IMR-90 (cell line): ENCODE measurements at regions not wholly inside any gene's neighbourhood (a gene's known extent, or its start where the extent isn't known, plus 50 kb on each side); places are given as distances from the start of the nearest gene placed in this dataset.

Experiments used
- ATAC-seq: fragments of 200-7000 bp; cut with Tn5 transposase; 2 replicates; pipeline ENCODE4 v1.9.1; 2020; ENCODE audit warnings: low read depth, mild to moderate bottlenecking, moderate library complexity
- BruUV-seq: library from RNA; stranded (reverse); fragments of 400-500 nt; replicated peaks from 2 replicates; lab custom pipeline; 2021; lab: Mats Ljungman, UMichigan
- CTCF ChIA-PET: fragments of 300-600 bp; formaldehyde crosslinking; extraction: SDS; loops from one replicate; lab custom pipeline; 2021; ENCODE audit warnings: antibody characterized with exemption; lab: Yijun Ruan, JAX
- POLR2A ChIA-PET: fragments of 300-600 bp; sonication (Branson Sonifier 250); formaldehyde crosslinking; loops from one replicate; lab custom pipeline; 2022; ENCODE audit warnings: antibody characterized with exemption; ENCODE audit not compliant: unreplicated experiment; lab: Charles Lee
- DNase-seq: peaks from one replicate; pipeline ENCODE4 v3.0.0; 2013
- H2AFZ ChIP-seq: replicated peaks from 2 replicates; pipeline ENCODE3; 2013; ENCODE audit warnings: low read length, mild to moderate bottlenecking; ENCODE audit not compliant: poor library complexity
- H2AK5ac ChIP-seq: 2 replicates; pipeline ENCODE4 v1.6.1; 2013; ENCODE audit warnings: low read depth, low read length, inconsistent platforms
- H2AK9ac ChIP-seq: replicated peaks from 2 replicates; pipeline ENCODE3; 2013; ENCODE audit warnings: mild to moderate bottlenecking, low read depth, low read length, moderate library complexity; ENCODE audit not compliant: poor library complexity
- H2BK120ac ChIP-seq: 2 replicates; pipeline ENCODE4 v1.6.1; 2013; ENCODE audit warnings: low read depth, low read length, inconsistent platforms
- H2BK15ac ChIP-seq: 3 replicates; pipeline ENCODE4 v1.6.1; 2013; ENCODE audit warnings: low read depth, low read length, inconsistent platforms
- H2BK20ac ChIP-seq: 2 replicates; pipeline ENCODE4 v1.6.1; 2013; ENCODE audit warnings: low read depth, mild to moderate bottlenecking, inconsistent platforms, low read length, moderate library complexity
- H2BK5ac ChIP-seq: 2 replicates; pipeline ENCODE4 v1.6.1; 2013; ENCODE audit warnings: mild to moderate bottlenecking, low read depth, low read length, inconsistent platforms; ENCODE audit not compliant: poor library complexity, severe bottlenecking
- H3K14ac ChIP-seq: replicated peaks from 2 replicates; pipeline ENCODE4 v1.6.1; 2013; ENCODE audit warnings: low read depth, low read length, inconsistent platforms
- H3K18ac ChIP-seq: 2 replicates; pipeline ENCODE4 v1.6.1; 2013; ENCODE audit warnings: low read depth, low read length, control low read depth
- H3K23ac ChIP-seq: 2 replicates; pipeline ENCODE4 v1.6.1; 2013; ENCODE audit warnings: low read depth, low read length, inconsistent platforms
- H3K27ac ChIP-seq: 2 replicates; pipeline ENCODE4 v1.5.1; 2013; ENCODE audit warnings: mild to moderate bottlenecking, control low read depth, low read length; ENCODE audit not compliant: insufficient read depth
- H3K27me3 ChIP-seq: 2 replicates; pipeline ENCODE4 v1.6.1; 2013; ENCODE audit warnings: low read length; ENCODE audit not compliant: control insufficient read depth, insufficient read depth
- H3K36me3 ChIP-seq: 2 replicates; pipeline ENCODE4 v1.6.1; 2013; ENCODE audit warnings: low read length, mixed read lengths; ENCODE audit not compliant: control insufficient read depth, insufficient read depth
- H3K4ac ChIP-seq: 2 replicates; pipeline ENCODE4 v1.6.1; 2013; ENCODE audit warnings: low read depth, low read length, inconsistent platforms
- H3K4me1 ChIP-seq: 2 replicates; pipeline ENCODE4 v1.6.1; 2013; ENCODE audit warnings: low read length, mixed read lengths; ENCODE audit not compliant: control insufficient read depth, insufficient read depth
- H3K4me2 ChIP-seq: 2 replicates; pipeline ENCODE4 v1.6.1; 2013; ENCODE audit warnings: low read depth, mild to moderate bottlenecking, control low read depth, low read length, moderate library complexity
- H3K4me3 ChIP-seq: 2 replicates; pipeline ENCODE4 v1.5.1; 2013; ENCODE audit warnings: low read depth, mild to moderate bottlenecking, control low read depth, low read length, moderate library complexity; ENCODE audit not compliant: insufficient read depth
- H3K56ac ChIP-seq: 2 replicates; pipeline ENCODE4 v1.6.1; 2013; ENCODE audit warnings: low read length, inconsistent platforms; ENCODE audit not compliant: insufficient read depth; ENCODE audit errors: extremely low read depth
- H3K79me1 ChIP-seq, 2 experiments: 2 replicates each; pipeline ENCODE4 v1.6.1; 2013; ENCODE audit warnings: low read length in 2 of 2, inconsistent platforms in 1 of 2, low read depth in 1 of 2
- H3K9ac ChIP-seq: 2 replicates; pipeline ENCODE4 v1.6.1; 2013; ENCODE audit warnings: low read depth, low read length, control low read depth
- H3K9me1 ChIP-seq: 2 replicates; pipeline ENCODE4 v1.6.1; 2013; ENCODE audit warnings: low read length, inconsistent platforms; ENCODE audit not compliant: insufficient read depth
- H3K9me3 ChIP-seq: 2 replicates; pipeline ENCODE4 v1.6.1; 2013; ENCODE audit warnings: low read length; ENCODE audit not compliant: control insufficient read depth, insufficient read depth
- H4K20me1 ChIP-seq: 2 replicates; pipeline ENCODE4 v1.6.1; 2013; ENCODE audit warnings: low read length, inconsistent platforms; ENCODE audit not compliant: insufficient read depth
- H4K5ac ChIP-seq: 2 replicates; pipeline ENCODE4 v1.6.1; 2013; ENCODE audit warnings: mild to moderate bottlenecking, low read depth, low read length, control low read depth
- H4K8ac ChIP-seq, 2 experiments: 2 replicates each; pipeline ENCODE4 v1.6.1; 2013; ENCODE audit warnings: low read depth in 2 of 2, low read length in 2 of 2, control low read depth in 1 of 2, inconsistent platforms in 1 of 2
- H4K91ac ChIP-seq: 2 replicates; pipeline ENCODE4 v1.6.1; 2013; ENCODE audit warnings: low read depth, low read length, inconsistent platforms; ENCODE audit not compliant: insufficient read depth
- WGBS, 2 experiments: methylation state at CpG; one replicate each; pipeline versions ENCODE4 v1.1.5 to v1.1.7; 2013; ENCODE audit warnings: missing lambda C conversion rate in 2 of 2; ENCODE audit not compliant: insufficient read length in 1 of 2; ENCODE audit errors: extremely low coverage in 2 of 2; 5-methylcytosine and 5-hydroxymethylcytosine counted together
- dilution Hi-C: fragments of 300-500 bp; cut with HindIII; formaldehyde crosslinking; loops from one replicate; pipeline ENCODE4 v1.14.3; 2018; ENCODE audit warnings: low sequenced_read_pairs; ENCODE audit not compliant: unreplicated experiment
- in situ Hi-C: fragments of 300-500 bp; cut with MboI; formaldehyde crosslinking; loops from 3 replicates; pipeline ENCODE4 v1.14.3; 2019; ENCODE audit warnings: low sequenced_read_pairs, inconsistent platforms, mixed read lengths
- intact Hi-C: fragments of 100-400 bp; cut with micrococcal nuclease; formaldehyde crosslinking; loops from 2 replicates; pipeline ENCODE4 v1.10.0; 2022
- TF ChIP-seq, protein P1 (sequence below): fragments of 150-350 bp; IDR thresholded peaks from 2 replicates; pipeline ENCODE4 v1.6.1; 2016; ENCODE audit warnings: low read depth, mild to moderate bottlenecking, low read length, moderate library complexity, borderline replicate concordance

DNA sequence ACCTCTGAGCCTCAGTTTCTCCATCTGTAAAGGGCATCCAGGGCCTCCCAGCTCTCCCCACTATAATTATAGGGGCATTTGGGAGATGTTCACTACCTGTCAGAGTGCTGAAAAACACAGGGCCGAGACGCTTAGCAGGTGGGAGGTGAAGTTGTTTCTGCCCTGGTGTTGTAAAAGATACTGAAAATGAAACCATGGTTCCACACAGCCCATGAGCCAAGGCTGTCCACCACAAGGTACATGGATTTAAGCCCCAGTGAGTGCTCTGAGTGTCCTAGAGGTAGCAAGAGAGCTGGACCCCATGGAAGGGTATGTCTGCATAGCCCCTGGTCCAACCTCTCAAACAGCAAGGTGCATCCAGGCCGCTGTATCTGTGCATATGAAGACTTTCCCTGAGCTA is 137.5 kb downstream of the C5orf15 start:
- Histone ChIP-seq H3K4me3 (no peak overlapping the region), H2BK120ac (no peak overlapping the region), H4K8ac (no peak overlapping the region), H3K56ac (no peak overlapping the region), H2BK20ac (no peak overlapping the region), H2AK5ac (no peak overlapping the region), H3K4me1 (no peaks in the 10 kb centered on the region), H3K9me1 (no peaks in the 10 kb centered on the region), H3K9ac (no peak overlapping the region), H3K23ac (no peak overlapping the region), H3K4ac (no peak overlapping the region), H3K4me2 (no peak overlapping the region), H2AK9ac (peak overlapping the region; percentile 7), H4K91ac (no peak overlapping the region), H4K20me1 (no peaks in the 10 kb centered on the region), H3K79me1 (no peaks in the 10 kb centered on the region), H3K36me3 (no peaks in the 10 kb centered on the region), H3K27ac (no peak overlapping the region), H3K18ac (no peak overlapping the region), H2BK15ac (no peak overlapping the region), H2BK5ac (no peak overlapping the region), H3K27me3 (peaks cover 8% of the 10 kb centered on the region), H3K9me3 (no peaks in the 10 kb centered on the region), H3K14ac (no peak overlapping the region), H4K5ac (no peak overlapping the region), H2AFZ (no peak overlapping the region)
- no peak for DNase-seq
- ChIA-PET CTCF (no interaction called here), POLR2A (no interaction called here)
- in situ Hi-C loops: no loop called here
- dilution Hi-C loops: no loop called here
- no TSS peak for BruUV-seq
- no CpG with 5 or more reads among the region's 3 CpGs for WGBS, 2 experiments
- intact Hi-C loops: no loop called here
- ATAC-seq: no peak
- TF ChIP-seq, protein P1, sequence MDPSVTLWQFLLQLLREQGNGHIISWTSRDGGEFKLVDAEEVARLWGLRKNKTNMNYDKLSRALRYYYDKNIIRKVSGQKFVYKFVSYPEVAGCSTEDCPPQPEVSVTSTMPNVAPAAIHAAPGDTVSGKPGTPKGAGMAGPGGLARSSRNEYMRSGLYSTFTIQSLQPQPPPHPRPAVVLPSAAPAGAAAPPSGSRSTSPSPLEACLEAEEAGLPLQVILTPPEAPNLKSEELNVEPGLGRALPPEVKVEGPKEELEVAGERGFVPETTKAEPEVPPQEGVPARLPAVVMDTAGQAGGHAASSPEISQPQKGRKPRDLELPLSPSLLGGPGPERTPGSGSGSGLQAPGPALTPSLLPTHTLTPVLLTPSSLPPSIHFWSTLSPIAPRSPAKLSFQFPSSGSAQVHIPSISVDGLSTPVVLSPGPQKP: no peak
